ENCODE measurements at regions not wholly inside any gene's neighbourhood (a gene's known extent, or its start where the extent isn't known, plus 50 kb on each side); places are given as distances from the start of the nearest gene placed in this dataset.

DNA sequence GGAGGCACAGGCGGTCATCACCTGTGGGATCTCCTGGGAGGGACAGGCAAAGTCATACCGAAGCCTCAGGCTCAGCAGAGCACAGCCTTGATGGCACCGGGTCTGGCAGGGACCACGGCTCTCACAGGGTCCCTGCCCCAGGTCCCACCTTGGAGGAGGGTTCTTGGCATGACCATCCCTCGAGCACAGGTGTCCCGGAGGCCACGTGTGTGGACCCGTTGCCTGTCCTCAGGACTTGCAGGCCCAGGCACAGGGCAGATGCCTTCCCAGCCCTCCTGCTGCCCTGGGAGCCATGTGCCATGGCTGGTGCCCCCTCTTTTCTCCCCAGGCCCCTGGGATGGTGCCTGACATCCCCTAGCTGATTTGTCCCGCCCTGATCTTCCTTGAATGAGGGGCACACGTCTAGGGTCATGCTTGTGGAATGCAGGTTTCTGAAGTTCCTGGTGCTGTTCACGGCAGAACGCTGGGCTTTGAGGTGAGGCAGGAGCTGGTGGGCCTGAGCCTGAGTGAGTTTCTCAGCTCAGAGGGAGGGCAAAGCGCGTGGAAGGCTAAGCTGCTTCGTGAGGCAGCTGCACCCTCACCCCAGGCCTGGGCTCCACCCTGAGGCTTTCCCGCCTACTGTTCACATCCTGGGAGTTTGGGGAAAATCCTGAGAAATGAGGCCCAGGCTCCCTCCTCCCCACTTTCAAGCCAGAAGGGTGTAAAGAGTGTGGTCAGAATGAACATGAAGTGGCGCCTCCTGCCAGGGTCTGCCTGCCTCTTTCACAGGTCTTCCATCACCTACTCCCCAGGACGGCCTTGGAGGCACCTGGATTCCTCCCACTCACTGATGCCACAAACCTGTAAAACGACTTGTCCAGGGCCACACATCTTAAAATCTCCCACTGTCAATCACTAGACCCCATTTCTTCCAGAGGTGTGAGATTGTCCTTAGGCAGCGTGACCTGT is 325.8 kb upstream of the B3GAT1 start:
- no peak for DNase-seq
- TF ChIP-seq, protein P1, sequence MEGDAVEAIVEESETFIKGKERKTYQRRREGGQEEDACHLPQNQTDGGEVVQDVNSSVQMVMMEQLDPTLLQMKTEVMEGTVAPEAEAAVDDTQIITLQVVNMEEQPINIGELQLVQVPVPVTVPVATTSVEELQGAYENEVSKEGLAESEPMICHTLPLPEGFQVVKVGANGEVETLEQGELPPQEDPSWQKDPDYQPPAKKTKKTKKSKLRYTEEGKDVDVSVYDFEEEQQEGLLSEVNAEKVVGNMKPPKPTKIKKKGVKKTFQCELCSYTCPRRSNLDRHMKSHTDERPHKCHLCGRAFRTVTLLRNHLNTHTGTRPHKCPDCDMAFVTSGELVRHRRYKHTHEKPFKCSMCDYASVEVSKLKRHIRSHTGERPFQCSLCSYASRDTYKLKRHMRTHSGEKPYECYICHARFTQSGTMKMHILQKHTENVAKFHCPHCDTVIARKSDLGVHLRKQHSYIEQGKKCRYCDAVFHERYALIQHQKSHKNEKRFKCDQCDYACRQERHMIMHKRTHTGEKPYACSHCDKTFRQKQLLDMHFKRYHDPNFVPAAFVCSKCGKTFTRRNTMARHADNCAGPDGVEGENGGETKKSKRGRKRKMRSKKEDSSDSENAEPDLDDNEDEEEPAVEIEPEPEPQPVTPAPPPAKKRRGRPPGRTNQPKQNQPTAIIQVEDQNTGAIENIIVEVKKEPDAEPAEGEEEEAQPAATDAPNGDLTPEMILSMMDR (IDR thresholded peaks at IDR 0.05) = no peak
- TF ChIP-seq POLR2A (IDR thresholded peaks at IDR 0.05) = no peak
- intact Hi-C loops (cut with DNase I) = no loop called here
- H3K27me3 ChIP-seq = no peaks in the 10 kb centered on the region
- no peaks in the 10 kb centered on the region for H3K9me3 ChIP-seq (replicated peaks in 1 of 3)
- no peak overlapping the region for H3K4me3 ChIP-seq
- H3K36me3 ChIP-seq (replicated peaks in 1 of 2) = no peaks in the 10 kb centered on the region
- WGBS, 4 donors = 69 to 82% (median 74%) methylated on average over 9 to 20 of the region's 20 CpGs
- H3K4me1 ChIP-seq (replicated peaks in 1 of 2) = peaks cover 0 to 4% of the 10 kb centered on the region in 2 donors
- H3K27ac ChIP-seq = no peak overlapping the region

DNA sequence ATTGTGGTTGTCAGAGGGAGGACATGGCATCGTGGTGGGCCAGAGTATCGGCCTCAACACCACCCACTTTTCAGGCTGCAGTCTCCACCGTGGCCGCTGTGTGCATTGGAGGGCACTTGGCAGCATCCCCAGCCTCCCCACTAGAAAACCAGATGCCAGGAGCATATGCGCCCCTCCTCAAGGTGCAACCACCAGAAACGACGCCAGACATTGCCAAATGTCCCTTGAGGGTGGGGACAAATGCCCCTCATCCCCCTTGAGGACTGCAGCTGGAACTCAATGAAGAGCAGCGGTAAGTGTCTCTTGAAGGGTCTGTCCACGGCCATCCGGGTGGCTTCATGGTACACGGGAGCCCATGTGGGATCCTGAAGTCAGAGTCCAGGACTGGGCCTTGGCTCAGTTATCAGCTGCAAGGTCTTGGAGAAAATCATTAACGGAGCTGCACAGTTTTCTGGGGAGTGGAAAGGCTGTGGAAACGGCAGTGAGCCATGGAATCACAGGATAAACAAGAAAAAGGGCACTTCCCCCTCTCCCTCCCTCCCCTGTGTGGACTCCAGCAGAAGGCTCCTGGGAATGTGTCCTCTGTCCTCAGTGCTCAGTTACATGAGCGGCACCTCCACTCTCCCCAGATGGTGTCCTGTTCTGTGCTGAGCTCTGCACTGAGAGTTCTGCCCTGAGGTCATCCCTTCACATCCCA is 324.4 kb upstream of the B3GAT1 start:
- no peak for TF ChIP-seq POLR2A (IDR thresholded peaks at IDR 0.05)
- TF ChIP-seq, protein P1 (IDR thresholded peaks at IDR 0.05) = no peak
- intact Hi-C loops (cut with DNase I) = no loop called here
- Histone ChIP-seq H3K27ac (no peak overlapping the region), H3K4me3 (no peak overlapping the region), H3K4me1 (replicated peaks in 1 of 2) (peaks cover 0 to 4% of the 10 kb centered on the region in 2 donors), H3K9me3 (replicated peaks in 1 of 3) (no peaks in the 10 kb centered on the region), H3K27me3 (no peaks in the 10 kb centered on the region), H3K36me3 (replicated peaks in 1 of 2) (no peaks in the 10 kb centered on the region)
- DNase-seq = no peak
- WGBS, 4 donors = 45 to 81% (median 71%) methylated on average over 5 to 14 of the region's 14 CpGs

DNA sequence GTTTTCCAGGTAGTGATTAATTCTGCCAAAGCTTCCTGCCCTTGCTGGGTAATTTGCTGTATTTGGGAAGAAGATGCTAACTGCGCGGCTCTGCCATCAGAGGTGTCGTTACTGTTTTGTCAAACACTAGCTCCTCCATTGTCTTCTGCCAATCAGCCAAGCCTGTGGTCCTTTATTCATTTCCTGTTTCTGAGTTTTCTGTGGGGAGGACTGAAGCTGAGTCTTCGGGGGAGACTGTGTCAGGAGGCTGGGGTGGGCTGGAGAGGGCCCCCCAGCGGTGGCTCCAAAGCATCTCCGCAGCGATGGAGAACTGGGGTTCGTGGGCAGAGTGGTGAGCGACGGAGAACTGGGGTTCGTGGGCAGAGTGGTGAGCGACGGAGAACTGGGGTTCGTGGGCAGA is 322.9 kb upstream of the B3GAT1 start:
- H3K27ac ChIP-seq = no peak overlapping the region
- no peak overlapping the region for H3K4me3 ChIP-seq
- intact Hi-C loops (cut with DNase I) = no loop called here
- H3K27me3 ChIP-seq = no peaks in the 10 kb centered on the region
- peaks cover 0 to 4% of the 10 kb centered on the region in 2 donors for H3K4me1 ChIP-seq (replicated peaks in 1 of 2)
- H3K36me3 ChIP-seq (replicated peaks in 1 of 2) = no peaks in the 10 kb centered on the region
- peak in 1 of 7 donors; percentile 7 for DNase-seq
- no peak for TF ChIP-seq POLR2A (IDR thresholded peaks at IDR 0.05)
- TF ChIP-seq, protein P1 (IDR thresholded peaks at IDR 0.05) = no peak
- WGBS, 4 donors = 59 to 71% (median 69%) methylated on average over 9 to 14 of the region's 14 CpGs
- no peaks in the 10 kb centered on the region for H3K9me3 ChIP-seq (replicated peaks in 1 of 3)

DNA sequence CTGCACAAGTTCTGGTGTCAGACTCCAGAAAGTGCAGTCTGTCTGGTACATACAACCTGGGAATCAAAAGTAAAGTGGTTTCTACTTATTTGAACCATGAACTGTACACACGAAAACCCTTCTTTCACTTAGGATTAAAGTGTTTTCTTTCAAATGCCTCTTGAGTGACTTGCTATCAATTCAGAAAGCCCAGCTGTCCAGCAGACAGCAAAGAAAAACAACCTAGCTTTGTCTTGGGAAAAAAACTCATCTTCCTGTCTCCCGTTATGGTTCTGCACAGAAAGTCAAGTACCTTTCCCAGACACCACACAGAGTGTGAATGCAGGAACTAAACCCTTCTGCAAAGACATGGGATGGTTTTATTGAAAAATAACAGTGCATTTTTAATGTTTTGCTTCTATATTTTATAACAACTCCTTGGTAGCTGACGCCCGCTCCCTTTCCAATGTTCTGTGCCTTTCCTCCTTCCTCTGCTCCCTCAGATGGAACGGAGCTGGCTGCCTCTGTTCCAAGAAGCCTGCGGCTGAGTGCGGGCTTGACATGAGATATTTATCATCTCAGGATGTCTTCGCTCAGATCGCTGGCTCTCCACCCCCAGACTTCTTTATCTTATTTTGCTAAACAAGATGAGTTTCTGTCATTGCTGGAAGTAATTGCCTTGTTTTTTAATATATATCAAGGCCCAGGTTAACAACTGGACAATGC is 322.3 kb upstream of the B3GAT1 start:
- intact Hi-C loops (cut with DNase I) = no loop called here

More for the DNA sequence above, 322.3 kb upstream of the B3GAT1 start:
- no peaks in the 10 kb centered on the region for H3K36me3 ChIP-seq (replicated peaks in 1 of 2)
- H3K27ac ChIP-seq = no peak overlapping the region
- H3K4me3 ChIP-seq = no peak overlapping the region
- H3K4me1 ChIP-seq (replicated peaks in 1 of 2) = peaks cover 0 to 4% of the 10 kb centered on the region in 2 donors
- H3K9me3 ChIP-seq (replicated peaks in 1 of 3) = no peaks in the 10 kb centered on the region
- WGBS, 4 donors = 17 to 23% (median 20%) methylated on average over 9 of the region's 9 CpGs
- DNase-seq = peak in 2 of 7 donors; percentile 23 to 52
- no peak for TF ChIP-seq POLR2A (IDR thresholded peaks at IDR 0.05)
- TF ChIP-seq, protein P1 (IDR thresholded peaks at IDR 0.05) = no peak
- no peaks in the 10 kb centered on the region for H3K27me3 ChIP-seq

Data from adrenal gland (tissue), 9 donors.